GM06990 (cell line): ENCODE measurements at regions not wholly inside any gene's neighbourhood (a gene's known extent, or its start where the extent isn't known, plus 50 kb on each side); places are given as distances from the start of the nearest gene placed in this dataset.
"Not testable (repeated sequence)": the region's sequence is repeated elsewhere in the genome, so short reads cannot be mapped to it uniquely, and the experiment has no call there.

Source experiments
- DNase-seq: peaks from one replicate; pipeline ENCODE4 v3.0.0-alpha.2; 2011; ENCODE audit not compliant: insufficient read length; ENCODE audit errors: extremely low read depth
- H3K27me3 ChIP-seq: replicated peaks from 2 replicates; pipeline ENCODE4 v1.6.0; 2011; ENCODE audit warnings: low read length; ENCODE audit not compliant: control insufficient read depth, insufficient read depth
- H3K36me3 ChIP-seq: 2 replicates; pipeline ENCODE4 v1.5.1; 2011; ENCODE audit warnings: low read length; ENCODE audit not compliant: control insufficient read depth, insufficient read depth
- H3K4me3 ChIP-seq: replicated peaks from 2 replicates; pipeline ENCODE4 v1.5.1; 2011; ENCODE audit warnings: low read depth, mild to moderate bottlenecking, control low read depth, low read length
- CTCF ChIP-seq: IDR thresholded peaks from 2 replicates; pipeline ENCODE4 v1.5.1; 2011; ENCODE audit warnings: low read length, control low read depth, mild to moderate bottlenecking, inconsistent platforms; ENCODE audit not compliant: insufficient read depth, poor library complexity, severe bottlenecking

GRCh38 chr2:4931721-4932365 lies 760.3 kb upstream of the SOX11 start:
- H3K36me3 ChIP-seq: no peaks in the 10 kb centered on the region
- H3K4me3 ChIP-seq: no peak overlapping the region
- no peak for TF ChIP-seq CTCF
- DNase-seq: no peak
- H3K27me3 ChIP-seq: no peaks in the 10 kb centered on the region

GRCh38 chr2:4935291-4935690 lies 756.9 kb upstream of the SOX11 start:
- not testable (repeated sequence) for H3K27me3 ChIP-seq, H3K4me3 ChIP-seq, DNase-seq, H3K36me3 ChIP-seq

- no peaks in the 10 kb centered on the region for H3K27me3 ChIP-seq
- no peak for TF ChIP-seq CTCF
- no peak for DNase-seq
- no peaks in the 10 kb centered on the region for H3K36me3 ChIP-seq
- H3K4me3 ChIP-seq: no peak overlapping the region
These were observed 754.6 kb upstream of the SOX11 start for GRCh38 chr2:4937550-4937949.

- no peaks in the 10 kb centered on the region for H3K36me3 ChIP-seq
- no peak overlapping the region for H3K4me3 ChIP-seq
- TF ChIP-seq CTCF: no peak
These were observed 754.0 kb upstream of the SOX11 start for GRCh38 chr2:4938206-4938605.

GRCh38 chr2:4942441-4942840 lies 749.7 kb upstream of the SOX11 start:
- H3K27me3 ChIP-seq: no peaks in the 10 kb centered on the region
- no peak for DNase-seq
- no peaks in the 10 kb centered on the region for H3K36me3 ChIP-seq
- H3K4me3 ChIP-seq: no peak overlapping the region
- TF ChIP-seq CTCF: no peak

More at GRCh38 chr2:4938206-4938605, 754.0 kb upstream of the SOX11 start:
- DNase-seq: no peak
- no peaks in the 10 kb centered on the region for H3K27me3 ChIP-seq

GRCh38 chr2:4947911-4948310 lies 744.3 kb upstream of the SOX11 start:
- Histone ChIP-seq H3K27me3 (no peaks in the 10 kb centered on the region), H3K36me3 (no peaks in the 10 kb centered on the region), H3K4me3 (no peak overlapping the region)
- no peak for DNase-seq
- no peak for TF ChIP-seq CTCF
